ENCODE measurements at regions not wholly inside any gene's neighbourhood (a gene's known extent, or its start where the extent isn't known, plus 50 kb on each side); places are given as distances from the start of the nearest gene placed in this dataset.

DNA sequence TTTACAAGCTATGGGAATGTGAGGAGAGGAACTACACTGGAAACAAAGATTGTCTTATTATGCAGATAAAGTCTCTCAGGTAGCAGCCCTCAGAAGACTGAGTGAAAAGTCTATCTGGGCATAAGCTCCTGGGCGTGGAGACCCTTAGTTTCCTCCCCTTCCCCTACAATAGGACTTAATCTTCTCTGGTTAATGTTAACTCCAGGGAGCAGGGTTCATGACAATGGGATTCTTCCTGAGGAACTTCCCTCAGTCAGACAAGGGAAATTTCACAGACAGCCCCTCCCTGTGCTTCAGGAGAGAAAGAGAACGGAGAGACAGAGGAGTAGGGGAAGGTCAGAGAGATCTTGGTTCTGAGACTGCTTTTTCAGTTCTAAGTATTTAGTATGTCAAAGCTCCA lies 1428.6 kb downstream of the LRRC4C start:
- Histone ChIP-seq H3K27me3 (ENCODE audit: insufficient read depth, low read length, poor library complexity) (no peaks in the 10 kb centered on the region), H2BK120ac (ENCODE audit: low read depth, low read length) (no peak overlapping the region)

DNA sequence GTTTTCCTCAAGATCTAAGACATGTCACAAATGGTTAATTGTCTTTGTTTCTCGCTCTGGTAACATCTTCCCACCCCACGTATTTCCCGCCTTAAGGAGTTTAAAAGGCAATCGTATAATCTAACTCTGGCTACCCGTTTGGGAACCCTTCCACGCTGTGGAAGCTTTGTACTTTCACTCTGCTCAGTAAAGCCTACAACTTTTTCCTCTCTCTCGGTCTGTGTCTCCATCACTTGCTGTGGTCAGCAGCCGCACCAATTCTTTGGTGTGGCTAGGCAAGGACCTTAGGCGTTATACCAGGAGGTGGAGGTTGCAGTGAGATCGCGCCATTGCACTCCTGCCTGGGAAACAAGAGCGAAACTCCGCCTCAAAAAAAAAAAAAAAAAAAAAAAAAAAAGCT lies 1430.1 kb downstream of the LRRC4C start:
- no CpG with 5 or more reads among the region's 13 CpGs for WGBS (ENCODE audit: extremely low coverage, insufficient coverage, low lambda C conversion rate)
- Histone ChIP-seq H3K4me2 (ENCODE audit: low read length) (no peak overlapping the region), H3K79me2 (ENCODE audit: control insufficient read depth, insufficient read depth, low read length) (no peaks in the 10 kb centered on the region), H2BK5ac (ENCODE audit: low read length) (no peak overlapping the region), H3K4me3 (ENCODE audit: low read length) (no peak overlapping the region), H2BK15ac (replicated peaks; ENCODE audit: low read depth) (no peak overlapping the region), H3K4me1 (ENCODE audit: control insufficient read depth, low read depth, low read length) (no peaks in the 10 kb centered on the region), H3K36me3 (ENCODE audit: control insufficient read depth, insufficient read depth, low read length) (no peaks in the 10 kb centered on the region), H2AK5ac (ENCODE audit: low read length) (no peak overlapping the region), H3K56ac (ENCODE audit: low read length) (no peak overlapping the region), H3K79me1 (ENCODE audit: low read length) (no peaks in the 10 kb centered on the region), H3K4ac (ENCODE audit: low read depth, low read length) (no peak overlapping the region), H3K27me3 (ENCODE audit: insufficient read depth, low read length, poor library complexity) (no peaks in the 10 kb centered on the region), H2BK120ac (ENCODE audit: low read depth, low read length) (no peak overlapping the region), H4K8ac (ENCODE audit: low read depth, low read length) (no peak overlapping the region), H3K9ac (ENCODE audit: low read length) (no peak overlapping the region), H3K27ac (ENCODE audit: low read depth, low read length) (no peak overlapping the region), H3K18ac (ENCODE audit: low read length) (no peak overlapping the region), H3K23ac (ENCODE audit: low read length) (no peak overlapping the region), H4K5ac (ENCODE audit: low read length) (no peak overlapping the region)
- DNase-seq: peak; percentile 28

More for the DNA sequence above, 1428.6 kb downstream of the LRRC4C start:
- Histone ChIP-seq H4K5ac (ENCODE audit: low read length) (no peak overlapping the region), H3K4me3 (ENCODE audit: low read length) (no peak overlapping the region), H3K79me1 (ENCODE audit: low read length) (no peaks in the 10 kb centered on the region), H2BK5ac (ENCODE audit: low read length) (no peak overlapping the region), H3K79me2 (ENCODE audit: control insufficient read depth, insufficient read depth, low read length) (no peaks in the 10 kb centered on the region), H3K36me3 (ENCODE audit: control insufficient read depth, insufficient read depth, low read length) (no peaks in the 10 kb centered on the region), H2AK5ac (ENCODE audit: low read length) (no peak overlapping the region), H3K27ac (ENCODE audit: low read depth, low read length) (no peak overlapping the region), H4K8ac (ENCODE audit: low read depth, low read length) (no peak overlapping the region), H3K4me1 (ENCODE audit: control insufficient read depth, low read depth, low read length) (peaks cover 3% of the 10 kb centered on the region), H3K23ac (ENCODE audit: low read length) (no peak overlapping the region), H3K56ac (ENCODE audit: low read length) (no peak overlapping the region), H3K9ac (ENCODE audit: low read length) (no peak overlapping the region), H3K18ac (ENCODE audit: low read length) (no peak overlapping the region), H3K4me2 (ENCODE audit: low read length) (no peak overlapping the region), H2BK15ac (replicated peaks; ENCODE audit: low read depth) (no peak overlapping the region), H3K4ac (ENCODE audit: low read depth, low read length) (no peak overlapping the region)
- peak; percentile 81 for DNase-seq
- no CpG with 5 or more reads among the region's 2 CpGs for WGBS (ENCODE audit: extremely low coverage, insufficient coverage, low lambda C conversion rate)

DNA sequence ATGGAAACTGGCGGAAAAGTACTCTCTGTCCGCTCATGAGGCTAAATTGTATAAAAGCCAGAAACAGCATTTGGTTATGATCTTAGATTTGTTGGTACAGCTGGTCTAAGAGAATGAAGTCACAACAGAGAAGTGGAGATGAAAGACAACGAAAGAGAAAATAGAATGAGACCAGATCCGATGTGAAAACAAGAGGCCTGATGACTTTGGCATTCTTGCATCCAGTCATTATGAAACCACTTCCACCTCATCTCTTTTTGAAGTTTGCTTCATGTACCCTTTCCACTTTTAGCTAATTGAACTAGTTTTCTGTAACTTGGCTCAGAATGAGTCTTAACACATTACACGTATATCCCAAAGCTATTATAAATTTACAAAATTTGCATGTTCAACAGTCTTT lies 1431.7 kb downstream of the LRRC4C start:
- no peaks in the 10 kb centered on the region for H3K27me3 ChIP-seq (ENCODE audit: insufficient read depth, low read length, poor library complexity)
- no peak overlapping the region for H2BK15ac ChIP-seq (replicated peaks; ENCODE audit: low read depth)
- no peaks in the 10 kb centered on the region for H3K79me2 ChIP-seq (ENCODE audit: control insufficient read depth, insufficient read depth, low read length)
- H2BK120ac ChIP-seq (ENCODE audit: low read depth, low read length): no peak overlapping the region
- WGBS (ENCODE audit: extremely low coverage, insufficient coverage, low lambda C conversion rate): no CpG with 5 or more reads among the region's 5 CpGs
- H3K4me3 ChIP-seq (ENCODE audit: low read length): no peak overlapping the region
- no peaks in the 10 kb centered on the region for H3K36me3 ChIP-seq (ENCODE audit: control insufficient read depth, insufficient read depth, low read length)
- H3K79me1 ChIP-seq (ENCODE audit: low read length): no peaks in the 10 kb centered on the region
- H4K8ac ChIP-seq (ENCODE audit: low read depth, low read length): no peak overlapping the region
- H3K56ac ChIP-seq (ENCODE audit: low read length): no peak overlapping the region
- H4K5ac ChIP-seq (ENCODE audit: low read length): no peak overlapping the region
- no peak overlapping the region for H2BK5ac ChIP-seq (ENCODE audit: low read length)
- H2AK5ac ChIP-seq (ENCODE audit: low read length): no peak overlapping the region
- no peak overlapping the region for H3K18ac ChIP-seq (ENCODE audit: low read length)
- no peak overlapping the region for H3K23ac ChIP-seq (ENCODE audit: low read length)
- no peak overlapping the region for H3K4me2 ChIP-seq (ENCODE audit: low read length)
- H3K4me1 ChIP-seq (ENCODE audit: control insufficient read depth, low read depth, low read length): no peaks in the 10 kb centered on the region
- no peak overlapping the region for H3K4ac ChIP-seq (ENCODE audit: low read depth, low read length)
- DNase-seq: no peak
- H3K9ac ChIP-seq (ENCODE audit: low read length): no peak overlapping the region
- no peak overlapping the region for H3K27ac ChIP-seq (ENCODE audit: low read depth, low read length)

DNA sequence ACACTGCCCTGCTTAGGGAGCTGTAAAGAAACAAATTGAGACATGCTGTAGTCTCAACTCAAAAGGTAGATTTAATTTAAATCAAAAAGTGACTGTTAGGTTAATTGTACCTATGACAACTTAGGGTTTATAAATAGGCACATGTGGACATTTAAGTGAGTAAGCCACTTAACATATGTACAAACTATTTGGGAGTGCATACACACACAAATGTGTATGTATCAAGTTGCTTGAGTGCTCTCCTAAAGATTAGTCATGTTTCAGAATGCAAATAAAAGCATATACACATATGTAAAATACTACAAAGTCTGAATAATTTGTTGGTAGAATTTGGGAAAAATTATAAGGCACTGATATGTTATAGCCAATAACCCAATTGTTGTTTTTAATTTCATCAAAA lies 1435.7 kb downstream of the LRRC4C start:
- H3K4me2 ChIP-seq (ENCODE audit: low read length): no peak overlapping the region
- H2AK5ac ChIP-seq (ENCODE audit: low read length): no peak overlapping the region
- no peaks in the 10 kb centered on the region for H3K79me1 ChIP-seq (ENCODE audit: low read length)
- H3K27me3 ChIP-seq (ENCODE audit: insufficient read depth, low read length, poor library complexity): no peaks in the 10 kb centered on the region
- H3K36me3 ChIP-seq (ENCODE audit: control insufficient read depth, insufficient read depth, low read length): no peaks in the 10 kb centered on the region
- no peak overlapping the region for H3K27ac ChIP-seq (ENCODE audit: low read depth, low read length)
- no peak overlapping the region for H4K8ac ChIP-seq (ENCODE audit: low read depth, low read length)
- no peaks in the 10 kb centered on the region for H3K4me1 ChIP-seq (ENCODE audit: control insufficient read depth, low read depth, low read length)
- no peaks in the 10 kb centered on the region for H3K79me2 ChIP-seq (ENCODE audit: control insufficient read depth, insufficient read depth, low read length)
- H3K18ac ChIP-seq (ENCODE audit: low read length): no peak overlapping the region
- no peak for DNase-seq
- no peak overlapping the region for H3K23ac ChIP-seq (ENCODE audit: low read length)
- no peak overlapping the region for H3K9ac ChIP-seq (ENCODE audit: low read length)
- H2BK5ac ChIP-seq (ENCODE audit: low read length): no peak overlapping the region
- no peak overlapping the region for H3K56ac ChIP-seq (ENCODE audit: low read length)
- no peak overlapping the region for H2BK15ac ChIP-seq (replicated peaks; ENCODE audit: low read depth)
- no peak overlapping the region for H2BK120ac ChIP-seq (ENCODE audit: low read depth, low read length)
- H3K4ac ChIP-seq (ENCODE audit: low read depth, low read length): no peak overlapping the region
- H3K4me3 ChIP-seq (ENCODE audit: low read length): no peak overlapping the region
- no peak overlapping the region for H4K5ac ChIP-seq (ENCODE audit: low read length)

DNA sequence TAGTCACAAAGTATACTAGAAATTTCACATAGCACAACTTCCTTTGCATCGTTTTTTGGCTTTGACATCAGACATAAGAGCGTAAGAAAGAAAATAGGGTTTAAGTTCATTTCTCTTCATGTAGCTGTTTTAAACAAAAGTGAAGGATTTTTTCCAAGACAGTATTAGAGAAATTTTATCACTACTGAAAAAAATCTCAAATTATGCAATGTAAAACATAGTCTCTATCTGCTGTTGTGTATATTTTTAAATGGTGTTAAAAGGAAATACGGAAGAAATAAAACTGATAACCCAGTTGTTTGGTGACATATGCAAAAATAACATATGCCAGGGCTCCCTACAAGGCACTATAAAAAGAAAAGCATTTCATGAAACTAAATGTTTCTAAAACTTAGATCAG lies 1449.4 kb downstream of the LRRC4C start:
- no CpG with 5 or more reads among the region's 3 CpGs for WGBS (ENCODE audit: extremely low coverage, insufficient coverage, low lambda C conversion rate)
- no peaks in the 10 kb centered on the region for H3K4me1 ChIP-seq (ENCODE audit: control insufficient read depth, low read depth, low read length)
- H3K79me2 ChIP-seq (ENCODE audit: control insufficient read depth, insufficient read depth, low read length): no peaks in the 10 kb centered on the region

DNA sequence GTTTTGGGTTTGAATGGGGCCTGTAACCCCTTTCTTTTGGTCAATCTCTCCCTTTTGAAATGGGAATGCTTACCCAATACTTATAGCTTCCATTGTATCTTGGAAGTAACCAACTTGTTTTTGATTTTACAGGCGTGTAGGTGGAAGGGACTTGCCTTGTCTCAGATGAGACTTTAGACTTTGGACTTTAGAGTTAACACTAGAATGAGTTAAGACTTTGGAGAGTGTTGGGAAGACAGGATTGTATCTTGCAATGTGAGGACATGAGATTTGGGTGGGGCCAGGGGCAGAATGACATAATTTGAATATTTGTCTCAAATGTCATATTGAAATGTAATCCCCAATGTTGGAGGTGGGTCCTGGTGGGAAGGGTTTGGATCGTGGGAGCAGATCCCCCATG lies 1466.9 kb downstream of the LRRC4C start:
- Histone ChIP-seq H2BK5ac (ENCODE audit: low read length) (no peak overlapping the region), H4K8ac (ENCODE audit: low read depth, low read length) (no peak overlapping the region), H2AK5ac (ENCODE audit: low read length) (no peak overlapping the region), H3K56ac (ENCODE audit: low read length) (no peak overlapping the region), H3K27ac (ENCODE audit: low read depth, low read length) (no peak overlapping the region), H3K79me2 (ENCODE audit: control insufficient read depth, insufficient read depth, low read length) (no peaks in the 10 kb centered on the region), H3K27me3 (ENCODE audit: insufficient read depth, low read length, poor library complexity) (no peaks in the 10 kb centered on the region), H2BK120ac (ENCODE audit: low read depth, low read length) (no peak overlapping the region), H3K9ac (ENCODE audit: low read length) (no peak overlapping the region), H3K18ac (ENCODE audit: low read length) (no peak overlapping the region), H3K4me3 (ENCODE audit: low read length) (no peak overlapping the region), H2BK15ac (replicated peaks; ENCODE audit: low read depth) (no peak overlapping the region), H3K23ac (ENCODE audit: low read length) (no peak overlapping the region), H3K4me2 (ENCODE audit: low read length) (no peak overlapping the region), H4K5ac (ENCODE audit: low read length) (no peak overlapping the region), H3K4me1 (ENCODE audit: control insufficient read depth, low read depth, low read length) (no peaks in the 10 kb centered on the region), H3K79me1 (ENCODE audit: low read length) (no peaks in the 10 kb centered on the region), H3K4ac (ENCODE audit: low read depth, low read length) (no peak overlapping the region), H3K36me3 (ENCODE audit: control insufficient read depth, insufficient read depth, low read length) (no peaks in the 10 kb centered on the region)
- DNase-seq: no peak
- WGBS (ENCODE audit: extremely low coverage, insufficient coverage, low lambda C conversion rate): no CpG with 5 or more reads among the region's 2 CpGs

More for the DNA sequence above, 1449.4 kb downstream of the LRRC4C start:
- H3K4me3 ChIP-seq (ENCODE audit: low read length): no peak overlapping the region
- DNase-seq: no peak
- H2BK120ac ChIP-seq (ENCODE audit: low read depth, low read length): no peak overlapping the region
- H2BK5ac ChIP-seq (ENCODE audit: low read length): no peak overlapping the region
- no peak overlapping the region for H3K56ac ChIP-seq (ENCODE audit: low read length)
- H2AK5ac ChIP-seq (ENCODE audit: low read length): no peak overlapping the region
- no peaks in the 10 kb centered on the region for H3K27me3 ChIP-seq (ENCODE audit: insufficient read depth, low read length, poor library complexity)
- no peak overlapping the region for H3K18ac ChIP-seq (ENCODE audit: low read length)
- H3K4me2 ChIP-seq (ENCODE audit: low read length): no peak overlapping the region
- no peak overlapping the region for H3K23ac ChIP-seq (ENCODE audit: low read length)
- H3K4ac ChIP-seq (ENCODE audit: low read depth, low read length): no peak overlapping the region
- H4K8ac ChIP-seq (ENCODE audit: low read depth, low read length): no peak overlapping the region
- no peaks in the 10 kb centered on the region for H3K79me1 ChIP-seq (ENCODE audit: low read length)
- no peak overlapping the region for H3K9ac ChIP-seq (ENCODE audit: low read length)
- no peak overlapping the region for H4K5ac ChIP-seq (ENCODE audit: low read length)
- no peak overlapping the region for H2BK15ac ChIP-seq (replicated peaks; ENCODE audit: low read depth)
- H3K36me3 ChIP-seq (ENCODE audit: control insufficient read depth, insufficient read depth, low read length): no peaks in the 10 kb centered on the region
- no peak overlapping the region for H3K27ac ChIP-seq (ENCODE audit: low read depth, low read length)

Data from mesendoderm (in vitro differentiated cells).